ENCODE measurements at regions not wholly inside any gene's neighbourhood (a gene's known extent, or its start where the extent isn't known, plus 50 kb on each side); places are given as distances from the start of the nearest gene placed in this dataset.

DNA sequence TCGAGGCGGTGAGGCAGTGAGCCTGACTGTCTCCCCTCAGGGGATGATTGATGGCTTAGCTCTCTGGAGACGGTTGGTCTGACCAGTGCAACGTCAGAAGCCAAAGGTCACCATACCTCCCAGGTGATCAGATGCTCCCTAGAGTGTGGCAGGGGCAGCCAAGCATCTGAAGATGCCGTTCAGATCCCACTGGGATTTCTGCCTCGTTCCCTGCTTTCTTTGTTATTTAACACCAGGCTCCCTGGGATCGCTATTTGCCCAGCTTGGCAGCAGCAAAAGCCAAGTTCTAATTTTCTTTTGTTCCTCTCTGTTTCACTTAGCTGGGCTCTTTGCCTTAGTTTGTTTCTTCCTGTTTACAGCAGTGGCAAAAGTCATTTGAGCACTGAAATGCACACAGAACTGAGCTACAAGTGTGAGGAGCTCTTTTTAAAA lies 53.5 kb upstream of the SVIL start:
- TF ChIP-seq POLR2A (IDR thresholded peaks at IDR 0.05; ENCODE audit: low read depth, low read length): no peak
- TF ChIP-seq TAF1 (IDR thresholded peaks at IDR 0.05; ENCODE audit: low read depth, low read length): no peak

Measured in GM12891 (cell line).